ENCODE measurements at regions not wholly inside any gene's neighbourhood (a gene's known extent, or its start where the extent isn't known, plus 50 kb on each side); places are given as distances from the start of the nearest gene placed in this dataset.
"Not testable (repeated sequence)": the region's sequence is repeated elsewhere in the genome, so short reads cannot be mapped to it uniquely, and the experiment has no call there.

- not testable (repeated sequence) for H3K27me3 ChIP-seq (ENCODE audit: control insufficient read depth in 1 of 2, insufficient read depth in 2 of 2, low read length in 2 of 2); H3K4me3 ChIP-seq (ENCODE audit: low read length in 2 of 2); H3K4me1 ChIP-seq (ENCODE audit: control insufficient read depth, insufficient read depth, low read length); H3K9me3 ChIP-seq (ENCODE audit: control insufficient read depth in 2 of 2, low read length in 2 of 2); H3K9ac ChIP-seq (ENCODE audit: low read length in 2 of 2); H3K36me3 ChIP-seq (ENCODE audit: control insufficient read depth in 2 of 2, insufficient read depth in 2 of 2, low read length in 2 of 2); H3K27ac ChIP-seq (ENCODE audit: low read length)
These were observed 182.8 kb upstream of the NECTIN3 start for GRCh38 chr3:110888625-110889375.

- not testable (repeated sequence) for H3K36me3 ChIP-seq (ENCODE audit: control insufficient read depth in 2 of 2, insufficient read depth in 2 of 2, low read length in 2 of 2); H3K4me1 ChIP-seq (ENCODE audit: control insufficient read depth, insufficient read depth, low read length); H3K27ac ChIP-seq (ENCODE audit: low read length); H3K4me3 ChIP-seq (ENCODE audit: low read length in 2 of 2); H3K9me3 ChIP-seq (ENCODE audit: control insufficient read depth in 2 of 2, low read length in 2 of 2); H3K27me3 ChIP-seq (ENCODE audit: control insufficient read depth in 1 of 2, insufficient read depth in 2 of 2, low read length in 2 of 2); H3K9ac ChIP-seq (ENCODE audit: low read length in 2 of 2)
These were observed 182.3 kb upstream of the NECTIN3 start for GRCh38 chr3:110889376-110889699.

- Histone ChIP-seq H3K27ac (ENCODE audit: low read length) (no peak overlapping the region), H3K9ac (ENCODE audit: low read length in 2 of 2) (no peak overlapping the region), H3K9me3 (ENCODE audit: control insufficient read depth in 2 of 2, low read length in 2 of 2) (no peaks in the 10 kb centered on the region), H3K4me1 (ENCODE audit: control insufficient read depth, insufficient read depth, low read length) (no peaks in the 10 kb centered on the region), H3K27me3 (ENCODE audit: control insufficient read depth in 1 of 2, insufficient read depth in 2 of 2, low read length in 2 of 2) (no peaks in the 10 kb centered on the region), H3K4me3 (ENCODE audit: low read length in 2 of 2) (no peak overlapping the region), H3K36me3 (ENCODE audit: control insufficient read depth in 2 of 2, insufficient read depth in 2 of 2, low read length in 2 of 2) (no peaks in the 10 kb centered on the region)
These were observed 177.0 kb upstream of the NECTIN3 start for GRCh38 chr3:110894574-110894973.

- H3K4me3 ChIP-seq (ENCODE audit: low read length in 2 of 2): no peak overlapping the region
- no peaks in the 10 kb centered on the region for H3K36me3 ChIP-seq (ENCODE audit: control insufficient read depth in 2 of 2, insufficient read depth in 2 of 2, low read length in 2 of 2)
- no peaks in the 10 kb centered on the region for H3K27me3 ChIP-seq (ENCODE audit: control insufficient read depth in 1 of 2, insufficient read depth in 2 of 2, low read length in 2 of 2)
- H3K9me3 ChIP-seq (ENCODE audit: control insufficient read depth in 2 of 2, low read length in 2 of 2): no peaks in the 10 kb centered on the region
- no peak overlapping the region for H3K27ac ChIP-seq (ENCODE audit: low read length)
- H3K4me1 ChIP-seq (ENCODE audit: control insufficient read depth, insufficient read depth, low read length): no peaks in the 10 kb centered on the region
- no peak overlapping the region for H3K9ac ChIP-seq (ENCODE audit: low read length in 2 of 2)
These were observed 176.6 kb upstream of the NECTIN3 start for GRCh38 chr3:110895054-110895453.

- Histone ChIP-seq H3K4me3 (ENCODE audit: low read length in 2 of 2) (no peak overlapping the region), H3K27ac (ENCODE audit: low read length) (no peak overlapping the region), H3K9me3 (ENCODE audit: control insufficient read depth in 2 of 2, low read length in 2 of 2) (no peaks in the 10 kb centered on the region), H3K9ac (ENCODE audit: low read length in 2 of 2) (no peak overlapping the region), H3K36me3 (ENCODE audit: control insufficient read depth in 2 of 2, insufficient read depth in 2 of 2, low read length in 2 of 2) (no peaks in the 10 kb centered on the region), H3K27me3 (ENCODE audit: control insufficient read depth in 1 of 2, insufficient read depth in 2 of 2, low read length in 2 of 2) (no peaks in the 10 kb centered on the region), H3K4me1 (ENCODE audit: control insufficient read depth, insufficient read depth, low read length) (no peaks in the 10 kb centered on the region)
These were observed 174.6 kb upstream of the NECTIN3 start for GRCh38 chr3:110897046-110897445.

- no peaks in the 10 kb centered on the region for H3K4me1 ChIP-seq (ENCODE audit: control insufficient read depth, insufficient read depth, low read length)
- no peak overlapping the region for H3K4me3 ChIP-seq (ENCODE audit: low read length in 2 of 2)
- H3K9me3 ChIP-seq (ENCODE audit: control insufficient read depth in 2 of 2, low read length in 2 of 2): no peaks in the 10 kb centered on the region
- H3K27ac ChIP-seq (ENCODE audit: low read length): no peak overlapping the region
- H3K36me3 ChIP-seq (ENCODE audit: control insufficient read depth in 2 of 2, insufficient read depth in 2 of 2, low read length in 2 of 2): no peaks in the 10 kb centered on the region
- no peaks in the 10 kb centered on the region for H3K27me3 ChIP-seq (ENCODE audit: control insufficient read depth in 1 of 2, insufficient read depth in 2 of 2, low read length in 2 of 2)
- no peak overlapping the region for H3K9ac ChIP-seq (ENCODE audit: low read length in 2 of 2)
These were observed 171.0 kb upstream of the NECTIN3 start for GRCh38 chr3:110900576-110900975.

- Histone ChIP-seq H3K36me3 (ENCODE audit: control insufficient read depth in 2 of 2, insufficient read depth in 2 of 2, low read length in 2 of 2) (no peaks in the 10 kb centered on the region), H3K9ac (ENCODE audit: low read length in 2 of 2) (no peak overlapping the region), H3K27ac (ENCODE audit: low read length) (no peak overlapping the region)
These were observed 170.1 kb upstream of the NECTIN3 start for GRCh38 chr3:110901536-110901935.

GRCh38 chr3:110902453-110903085 is 169.0 kb upstream of the NECTIN3 start:
- Histone ChIP-seq H3K36me3 (ENCODE audit: control insufficient read depth in 2 of 2, insufficient read depth in 2 of 2, low read length in 2 of 2) (no peaks in the 10 kb centered on the region), H3K9ac (ENCODE audit: low read length in 2 of 2) (no peak overlapping the region), H3K4me1 (ENCODE audit: control insufficient read depth, insufficient read depth, low read length) (no peaks in the 10 kb centered on the region), H3K4me3 (ENCODE audit: low read length in 2 of 2) (no peak overlapping the region), H3K27ac (ENCODE audit: low read length) (no peak overlapping the region), H3K27me3 (ENCODE audit: control insufficient read depth in 1 of 2, insufficient read depth in 2 of 2, low read length in 2 of 2) (no peaks in the 10 kb centered on the region), H3K9me3 (ENCODE audit: control insufficient read depth in 2 of 2, low read length in 2 of 2) (no peaks in the 10 kb centered on the region)

More at GRCh38 chr3:110901536-110901935, 170.1 kb upstream of the NECTIN3 start:
- H3K27me3 ChIP-seq (ENCODE audit: control insufficient read depth in 1 of 2, insufficient read depth in 2 of 2, low read length in 2 of 2): no peaks in the 10 kb centered on the region
- no peaks in the 10 kb centered on the region for H3K4me1 ChIP-seq (ENCODE audit: control insufficient read depth, insufficient read depth, low read length)
- no peaks in the 10 kb centered on the region for H3K9me3 ChIP-seq (ENCODE audit: control insufficient read depth in 2 of 2, low read length in 2 of 2)
- no peak overlapping the region for H3K4me3 ChIP-seq (ENCODE audit: low read length in 2 of 2)

- Histone ChIP-seq H3K36me3 (ENCODE audit: control insufficient read depth in 2 of 2, insufficient read depth in 2 of 2, low read length in 2 of 2) (no peaks in the 10 kb centered on the region), H3K27ac (ENCODE audit: low read length) (no peak overlapping the region)
These were observed 167.7 kb upstream of the NECTIN3 start for GRCh38 chr3:110903771-110904519.

GRCh38 chr3:110904520-110904890 is 167.1 kb upstream of the NECTIN3 start:
- Histone ChIP-seq H3K36me3 (ENCODE audit: control insufficient read depth in 2 of 2, insufficient read depth in 2 of 2, low read length in 2 of 2) (no peaks in the 10 kb centered on the region), H3K27me3 (ENCODE audit: control insufficient read depth in 1 of 2, insufficient read depth in 2 of 2, low read length in 2 of 2) (no peaks in the 10 kb centered on the region), H3K4me3 (ENCODE audit: low read length in 2 of 2) (no peak overlapping the region), H3K9me3 (ENCODE audit: control insufficient read depth in 2 of 2, low read length in 2 of 2) (no peaks in the 10 kb centered on the region), H3K9ac (ENCODE audit: low read length in 2 of 2) (no peak overlapping the region), H3K4me1 (ENCODE audit: control insufficient read depth, insufficient read depth, low read length) (no peaks in the 10 kb centered on the region), H3K27ac (ENCODE audit: low read length) (no peak overlapping the region)

More at GRCh38 chr3:110903771-110904519, 167.7 kb upstream of the NECTIN3 start:
- H3K4me3 ChIP-seq (ENCODE audit: low read length in 2 of 2): no peak overlapping the region
- no peaks in the 10 kb centered on the region for H3K27me3 ChIP-seq (ENCODE audit: control insufficient read depth in 1 of 2, insufficient read depth in 2 of 2, low read length in 2 of 2)
- H3K4me1 ChIP-seq (ENCODE audit: control insufficient read depth, insufficient read depth, low read length): no peaks in the 10 kb centered on the region
- H3K9me3 ChIP-seq (ENCODE audit: control insufficient read depth in 2 of 2, low read length in 2 of 2): no peaks in the 10 kb centered on the region
- H3K9ac ChIP-seq (ENCODE audit: low read length in 2 of 2): no peak overlapping the region

GRCh38 chr3:110905121-110905520 is 166.5 kb upstream of the NECTIN3 start:
- Histone ChIP-seq H3K27me3 (ENCODE audit: control insufficient read depth in 1 of 2, insufficient read depth in 2 of 2, low read length in 2 of 2) (no peaks in the 10 kb centered on the region), H3K36me3 (ENCODE audit: control insufficient read depth in 2 of 2, insufficient read depth in 2 of 2, low read length in 2 of 2) (no peaks in the 10 kb centered on the region), H3K27ac (ENCODE audit: low read length) (no peak overlapping the region), H3K4me1 (ENCODE audit: control insufficient read depth, insufficient read depth, low read length) (no peaks in the 10 kb centered on the region), H3K4me3 (ENCODE audit: low read length in 2 of 2) (no peak overlapping the region), H3K9me3 (ENCODE audit: control insufficient read depth in 2 of 2, low read length in 2 of 2) (no peaks in the 10 kb centered on the region), H3K9ac (ENCODE audit: low read length in 2 of 2) (no peak overlapping the region)

Measured in stomach smooth muscle (tissue), 2 donors.